GM21737 (cell line): ENCODE measurements at regions not wholly inside any gene's neighbourhood (a gene's known extent, or its start where the extent isn't known, plus 50 kb on each side); places are given as distances from the start of the nearest gene placed in this dataset.

Experiments used
- ATAC-seq: cut with Tn5 transposase; IDR thresholded peaks from one replicate; pipeline ENCODE4 v1.9.1; 2021; ENCODE audit warnings: mild to moderate bottlenecking, moderate library complexity; ENCODE audit not compliant: unreplicated experiment

DNA sequence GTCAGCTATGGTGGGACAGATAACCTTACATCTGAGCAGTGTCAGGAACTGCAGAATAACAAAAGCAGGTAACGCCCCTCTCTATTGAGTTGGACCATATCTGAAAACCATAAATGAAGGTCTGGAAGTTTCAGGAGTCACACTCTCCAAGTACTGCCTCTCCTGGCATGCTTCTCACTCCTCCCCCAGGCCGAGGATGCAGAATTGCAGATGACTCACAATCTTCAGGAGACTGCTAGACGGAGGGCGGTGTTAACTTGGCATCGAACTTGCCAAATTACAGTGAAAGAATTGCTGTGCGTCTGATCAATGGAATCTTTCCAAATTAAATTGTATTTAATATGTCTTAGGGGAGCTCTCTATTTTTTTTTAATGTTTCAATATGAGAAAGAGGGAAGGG lies 67.1 kb upstream of the TRIM2 start:
- ATAC-seq = no peak

DNA sequence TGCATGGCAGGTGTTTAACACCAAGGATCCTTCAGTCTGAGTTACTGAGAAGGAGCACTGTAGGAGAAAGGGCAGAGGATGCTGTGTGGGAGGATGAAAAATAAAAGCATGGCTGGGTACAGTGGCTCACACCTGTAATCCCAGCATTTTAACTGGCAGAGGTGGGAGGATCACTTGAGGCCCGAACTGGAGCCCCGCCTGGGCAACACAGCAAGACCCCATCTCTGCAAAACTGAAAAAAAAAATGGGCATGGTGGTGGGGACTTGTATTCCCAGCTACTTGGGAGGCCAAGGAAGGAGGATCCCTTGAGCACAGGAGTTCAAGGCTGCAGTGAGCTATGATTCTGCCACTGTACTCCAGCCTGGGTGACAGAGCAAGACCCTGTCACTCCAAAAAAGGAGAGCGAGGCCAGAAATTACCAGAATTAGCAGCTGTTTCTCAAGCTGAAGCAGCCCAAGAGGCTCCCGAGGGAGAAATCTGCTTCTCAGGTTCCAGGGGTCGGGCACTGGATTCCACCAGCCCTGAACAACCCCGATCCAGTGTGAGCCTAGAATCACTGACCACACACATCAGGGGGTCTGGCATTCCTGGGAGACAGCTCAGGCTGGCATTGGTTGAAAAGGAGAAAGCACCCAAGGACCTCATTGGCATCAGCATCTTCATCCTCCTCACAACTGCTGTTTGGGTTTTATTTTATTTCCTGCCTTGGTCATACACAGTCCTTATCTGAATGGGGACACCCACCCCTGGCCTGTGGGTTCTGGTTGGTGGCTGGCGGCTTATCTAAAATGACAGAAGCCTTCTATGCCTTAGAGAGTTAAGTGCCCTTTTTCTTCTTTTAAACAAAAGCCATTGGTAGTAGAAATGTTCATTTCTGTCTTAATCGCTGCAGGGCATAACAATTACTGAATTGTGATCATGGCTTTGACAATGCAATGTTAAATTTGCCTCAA lies 66.3 kb upstream of the TRIM2 start:
- no peak for ATAC-seq

DNA sequence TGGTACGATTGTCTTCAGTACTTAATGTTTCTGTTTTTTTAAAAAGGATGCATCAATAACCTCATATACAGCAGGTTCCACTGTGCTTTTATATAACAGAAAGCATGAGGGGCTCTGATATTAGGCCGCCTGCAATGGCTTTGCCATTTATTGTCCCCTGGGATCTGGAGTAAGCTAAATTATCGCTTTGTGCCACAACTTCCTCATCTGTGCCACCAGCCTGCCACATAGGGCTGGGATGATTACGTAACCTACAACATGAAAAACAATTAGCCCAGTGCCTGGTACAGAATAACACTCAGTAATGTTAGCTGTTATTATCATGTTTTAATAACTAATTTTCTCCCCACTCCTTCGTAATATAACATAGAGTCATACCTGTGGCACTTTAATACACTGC lies 65.5 kb upstream of the TRIM2 start:
- ATAC-seq = no peak

- no peak for ATAC-seq
Measured at GRCh38 chr4:153140294-153140693, 63.9 kb upstream of the TRIM2 start.

GRCh38 chr4:153141238-153141637 lies 63.0 kb upstream of the TRIM2 start:
- ATAC-seq = no peak

GRCh38 chr4:153142700-153143438 lies 61.4 kb upstream of the TRIM2 start:
- ATAC-seq = no peak

- ATAC-seq = no peak
Measured at GRCh38 chr4:153143527-153144348, 60.5 kb upstream of the TRIM2 start.

GRCh38 chr4:153146031-153146430 lies 58.2 kb upstream of the TRIM2 start:
- no peak for ATAC-seq

DNA sequence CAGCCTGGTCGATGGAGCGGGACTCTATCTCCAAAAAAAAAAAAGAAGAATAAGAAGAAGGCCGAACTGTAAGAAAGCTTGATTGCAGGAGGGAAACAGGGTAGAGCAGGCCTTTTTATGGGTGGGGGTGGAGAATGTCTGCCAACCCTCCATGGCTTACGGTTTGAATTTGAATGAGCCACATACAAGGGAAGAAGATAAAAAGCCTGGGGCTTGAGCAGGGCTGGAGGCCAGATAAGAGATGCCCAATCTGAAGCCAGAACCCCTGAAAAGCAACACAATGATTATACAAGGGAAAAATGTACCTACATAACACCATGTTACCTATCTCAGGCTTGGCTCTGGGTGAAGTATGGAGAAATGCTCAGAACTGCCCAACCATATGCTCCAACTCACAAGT lies 57.3 kb upstream of the TRIM2 start:
- no peak for ATAC-seq

DNA sequence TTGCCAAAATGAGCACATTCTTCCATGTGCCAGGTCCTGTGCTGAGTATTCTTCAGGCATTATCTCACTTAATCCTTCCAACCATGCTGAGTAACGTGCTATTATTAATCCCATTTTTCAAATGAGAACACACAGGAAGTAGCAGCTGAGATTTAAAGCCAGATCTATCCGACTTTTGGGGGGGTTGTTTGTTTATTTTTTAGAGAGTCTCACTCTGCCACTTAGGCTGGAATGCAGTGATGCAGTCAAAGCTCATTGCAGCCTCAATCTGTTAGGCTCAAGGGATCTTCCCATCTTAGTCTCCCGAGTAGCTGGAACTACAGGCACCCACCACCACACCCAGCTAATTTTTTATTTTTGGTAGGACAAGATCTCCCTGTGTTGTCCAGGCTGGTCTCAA lies 55.5 kb upstream of the TRIM2 start:
- ATAC-seq = no peak

DNA sequence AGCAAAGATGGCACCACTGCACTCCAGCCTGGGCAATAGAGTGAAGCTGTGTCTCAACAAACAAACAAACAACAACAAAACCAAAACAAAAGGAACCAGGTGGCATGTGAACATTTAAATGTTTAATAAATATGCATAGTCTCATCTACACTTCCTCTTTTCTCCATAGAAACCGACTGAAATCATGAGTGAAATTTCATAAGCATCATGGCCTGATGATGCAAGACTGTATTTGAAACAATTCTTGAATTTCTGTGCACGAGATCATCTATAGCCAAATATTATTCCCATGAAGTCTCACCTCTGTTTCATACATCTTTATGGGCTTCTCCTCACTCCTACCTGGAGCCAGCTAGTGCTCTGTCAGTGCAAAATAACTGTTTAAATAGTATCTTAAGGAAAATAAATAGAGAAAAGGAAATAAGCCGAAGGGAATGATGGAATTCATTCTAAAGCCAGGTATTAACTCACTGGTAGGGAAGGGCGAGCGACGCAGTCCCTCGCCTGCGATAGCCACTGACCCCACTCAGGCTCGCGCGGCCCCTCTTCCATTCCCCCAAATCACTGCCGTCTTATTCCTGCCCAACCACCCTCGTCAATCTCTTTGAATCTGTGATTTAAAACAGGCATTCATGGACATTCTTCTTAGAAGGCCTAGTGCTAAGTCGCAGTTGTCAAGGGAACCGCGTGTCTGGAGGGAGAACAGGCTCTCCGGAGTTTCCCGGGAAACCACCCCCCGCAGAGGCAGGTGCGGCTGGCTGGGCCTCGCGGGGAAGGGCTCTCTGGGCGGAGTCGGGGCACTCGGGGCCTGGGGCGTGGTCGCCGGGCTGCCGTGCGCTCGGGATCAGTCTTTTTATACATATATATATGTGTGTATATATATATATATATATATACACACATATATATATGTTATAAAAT lies 52.4 kb upstream of the TRIM2 start:
- no peak for ATAC-seq

DNA sequence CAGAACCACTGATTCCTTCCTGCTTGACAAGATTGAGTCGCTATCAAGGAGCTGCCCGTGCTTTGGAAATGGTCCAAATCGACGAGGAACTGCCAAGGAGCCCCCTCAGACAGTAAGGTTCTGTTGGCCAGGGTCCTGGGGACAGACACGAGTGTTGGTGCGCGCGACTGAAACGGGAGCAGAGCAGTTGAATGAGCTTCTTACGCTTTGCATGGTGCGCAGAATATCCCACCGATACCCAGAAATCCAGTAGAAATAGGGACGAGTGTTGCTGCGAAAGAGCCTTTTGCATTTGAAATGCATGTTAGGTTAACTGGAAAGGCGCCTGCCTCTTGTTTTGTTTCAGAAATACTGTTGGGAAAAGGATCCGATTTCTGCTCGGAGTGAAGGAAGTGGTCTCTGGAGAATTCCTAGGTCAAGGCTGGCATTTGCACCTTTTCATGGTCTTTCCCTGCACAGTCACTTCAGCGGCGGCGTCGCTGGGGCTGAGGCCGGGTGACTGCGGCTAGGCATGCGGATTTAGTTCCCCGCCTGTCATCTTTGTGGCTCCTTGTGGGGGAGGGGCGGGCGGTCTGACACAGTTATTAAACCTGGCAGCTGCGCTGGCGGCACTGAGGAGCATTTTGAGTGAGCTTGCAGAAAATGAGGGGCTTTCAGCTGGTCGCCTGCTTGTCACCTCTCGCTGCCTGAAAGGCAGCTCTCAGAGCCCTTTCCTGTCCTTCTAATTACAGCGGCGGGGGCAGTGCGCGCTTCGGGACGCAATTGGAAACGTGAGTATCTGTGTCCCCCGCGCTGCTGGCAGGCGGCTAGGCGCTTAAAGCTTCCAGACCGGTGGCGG lies 51.5 kb upstream of the TRIM2 start:
- peak; percentile 27 for ATAC-seq

DNA sequence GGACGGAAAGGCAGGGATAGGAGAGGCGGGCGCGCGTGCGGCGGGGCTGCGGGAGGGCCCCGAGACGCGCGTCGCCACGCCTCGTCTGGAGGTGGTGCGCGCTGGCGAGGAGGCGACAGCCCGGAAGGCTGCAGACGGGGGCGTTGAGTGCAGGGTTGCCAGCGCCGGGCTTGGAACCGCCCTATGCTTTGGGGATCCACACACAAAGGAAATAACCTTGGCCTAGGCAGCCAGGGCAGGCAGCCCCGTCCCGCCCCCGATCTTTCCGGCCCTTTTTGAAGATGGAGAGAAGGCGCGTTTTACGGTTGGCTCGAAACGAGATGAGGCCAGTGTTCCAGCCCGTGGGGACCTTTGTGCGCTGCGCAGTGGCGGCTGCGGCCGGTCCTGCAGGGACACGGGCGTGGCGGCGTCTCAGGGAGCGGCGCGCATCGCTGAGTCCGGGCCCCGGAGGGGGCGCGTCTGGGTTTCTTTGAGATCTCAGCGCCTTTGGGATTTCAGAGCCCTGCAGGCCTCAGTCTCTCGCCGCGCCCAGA lies 50.8 kb upstream of the TRIM2 start:
- peak; percentile 62 for ATAC-seq

- ATAC-seq = no peak
Measured at GRCh38 chr4:153154007-153154975, 50.0 kb upstream of the TRIM2 start.
